ENCODE measurements at regions not wholly inside any gene's neighbourhood (a gene's known extent, or its start where the extent isn't known, plus 50 kb on each side); places are given as distances from the start of the nearest gene placed in this dataset.

- Histone ChIP-seq H3K4me3 (ENCODE audit: low read depth, low read length) (no peak overlapping the region), H3K27me3 (no peaks in the 10 kb centered on the region)
Observed at GRCh38 chr4:3655963-3656362, 110.2 kb upstream of the ADRA2C start.

GRCh38 chr4:3655485-3655884 lies 110.7 kb upstream of the ADRA2C start:
- no peak for TF ChIP-seq CTCF (IDR thresholded peaks at IDR 0.05; ENCODE audit: low read depth, low read length)
- DNase-seq: no peak
- Histone ChIP-seq H3K9me3 (no peaks in the 10 kb centered on the region), H3K4me3 (ENCODE audit: low read depth, low read length) (no peak overlapping the region), H3K27me3 (no peaks in the 10 kb centered on the region), H3K36me3 (no peaks in the 10 kb centered on the region), H3K4me1 (peaks cover 16% of the 10 kb centered on the region)

More at GRCh38 chr4:3655963-3656362, 110.2 kb upstream of the ADRA2C start:
- H3K36me3 ChIP-seq: no peaks in the 10 kb centered on the region
- DNase-seq: no peak
- peaks cover 21% of the 10 kb centered on the region for H3K4me1 ChIP-seq
- TF ChIP-seq CTCF (IDR thresholded peaks at IDR 0.05; ENCODE audit: low read depth, low read length): no peak
- no peaks in the 10 kb centered on the region for H3K9me3 ChIP-seq

GRCh38 chr4:3654036-3654807 lies 112.0 kb upstream of the ADRA2C start:
- Histone ChIP-seq H3K4me1 (peaks cover 12% of the 10 kb centered on the region), H3K9me3 (no peaks in the 10 kb centered on the region), H3K27me3 (no peaks in the 10 kb centered on the region), H3K36me3 (no peaks in the 10 kb centered on the region), H3K4me3 (ENCODE audit: low read depth, low read length) (no peak overlapping the region)
- DNase-seq: no peak
- TF ChIP-seq CTCF (IDR thresholded peaks at IDR 0.05; ENCODE audit: low read depth, low read length): no peak

GRCh38 chr4:3652586-3652985 lies 113.6 kb upstream of the ADRA2C start:
- no peak for DNase-seq
- Histone ChIP-seq H3K4me3 (ENCODE audit: low read depth, low read length) (no peak overlapping the region), H3K27me3 (no peaks in the 10 kb centered on the region), H3K9me3 (no peaks in the 10 kb centered on the region), H3K36me3 (no peaks in the 10 kb centered on the region), H3K4me1 (no peaks in the 10 kb centered on the region)
- no peak for TF ChIP-seq CTCF (IDR thresholded peaks at IDR 0.05; ENCODE audit: low read depth, low read length)

- Histone ChIP-seq H3K4me1 (no peaks in the 10 kb centered on the region), H3K4me3 (ENCODE audit: low read depth, low read length) (no peak overlapping the region), H3K36me3 (no peaks in the 10 kb centered on the region), H3K27me3 (no peaks in the 10 kb centered on the region), H3K9me3 (no peaks in the 10 kb centered on the region)
- no peak for DNase-seq
- TF ChIP-seq CTCF (IDR thresholded peaks at IDR 0.05; ENCODE audit: low read depth, low read length): no peak
Observed at GRCh38 chr4:3651267-3651845, 114.8 kb upstream of the ADRA2C start.

- no peak for DNase-seq
Observed at GRCh38 chr4:3649491-3649890, 116.7 kb upstream of the ADRA2C start.

More at GRCh38 chr4:3649491-3649890, 116.7 kb upstream of the ADRA2C start:
- TF ChIP-seq CTCF (IDR thresholded peaks at IDR 0.05; ENCODE audit: low read depth, low read length): no peak
- Histone ChIP-seq H3K9me3 (no peaks in the 10 kb centered on the region), H3K27me3 (no peaks in the 10 kb centered on the region), H3K36me3 (no peaks in the 10 kb centered on the region), H3K4me1 (no peaks in the 10 kb centered on the region), H3K4me3 (ENCODE audit: low read depth, low read length) (no peak overlapping the region)
